ENCODE measurements at regions not wholly inside any gene's neighbourhood (a gene's known extent, or its start where the extent isn't known, plus 50 kb on each side); places are given as distances from the start of the nearest gene placed in this dataset.

- TF ChIP-seq REST (IDR thresholded peaks at IDR 0.05; ENCODE audit: low read depth) (no peak), USF1 (IDR thresholded peaks at IDR 0.05) (no peak), CREB1 (IDR thresholded peaks at IDR 0.05; ENCODE audit: low read depth) (no peak), TAF1 (IDR thresholded peaks at IDR 0.05; ENCODE audit: low read depth) (no peak), EP300 (IDR thresholded peaks at IDR 0.05; ENCODE audit: borderline replicate concordance) (no peak), EGR1 (IDR thresholded peaks at IDR 0.05) (no peak), TCF12 (IDR thresholded peaks at IDR 0.05; ENCODE audit: low read depth) (no peak), RAD21 (IDR thresholded peaks at IDR 0.05; ENCODE audit: low read depth) (no peak), CEBPB (IDR thresholded peaks at IDR 0.05) (no peak)
Measured at GRCh38 chr11:45544826-45545225, 120.6 kb downstream of the CHST1 start.

Data from Ishikawa (cell line).